HFF-Myc (cell line): ENCODE measurements at regions not wholly inside any gene's neighbourhood (a gene's known extent, or its start where the extent isn't known, plus 50 kb on each side); places are given as distances from the start of the nearest gene placed in this dataset.

Source experiments
- DNase-seq: peaks from one replicate; pipeline ENCODE4 v3.0.0-alpha.2; 2011; ENCODE audit warnings: low read depth; ENCODE audit errors: extremely low read depth
- H3K4me3 ChIP-seq: replicated peaks from 2 replicates; pipeline ENCODE4 v1.5.1; 2011; ENCODE audit warnings: low read depth, mild to moderate bottlenecking, control low read depth, low read length
- TF ChIP-seq, protein P1 (sequence below): IDR thresholded peaks from 2 replicates; pipeline ENCODE4 v1.5.1; 2012; ENCODE audit warnings: mild to moderate bottlenecking, low read depth, low read length, control low read depth; ENCODE audit errors: missing control alignments

DNA sequence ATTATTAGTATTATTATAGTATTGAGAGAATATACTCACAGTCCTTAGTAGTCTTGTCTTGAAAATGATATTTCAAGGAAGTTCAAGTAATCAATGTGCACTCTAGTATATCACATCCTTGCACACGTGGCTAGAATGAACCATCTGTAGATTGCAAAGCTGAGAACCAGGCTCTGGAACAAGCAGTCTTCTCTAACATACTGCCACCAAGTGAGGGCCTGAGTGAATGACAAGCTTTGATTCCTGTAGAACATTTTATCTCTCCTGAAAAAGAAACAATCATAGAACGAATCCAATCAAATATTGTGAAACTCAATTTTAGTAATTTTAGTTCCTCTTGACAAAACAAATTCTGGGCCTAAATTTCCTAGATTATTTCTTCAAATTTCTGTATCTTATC is 55.3 kb upstream of the SULT1C3 start:
- no peak overlapping the region for H3K4me3 ChIP-seq
- no peak for DNase-seq
- TF ChIP-seq, protein P1, sequence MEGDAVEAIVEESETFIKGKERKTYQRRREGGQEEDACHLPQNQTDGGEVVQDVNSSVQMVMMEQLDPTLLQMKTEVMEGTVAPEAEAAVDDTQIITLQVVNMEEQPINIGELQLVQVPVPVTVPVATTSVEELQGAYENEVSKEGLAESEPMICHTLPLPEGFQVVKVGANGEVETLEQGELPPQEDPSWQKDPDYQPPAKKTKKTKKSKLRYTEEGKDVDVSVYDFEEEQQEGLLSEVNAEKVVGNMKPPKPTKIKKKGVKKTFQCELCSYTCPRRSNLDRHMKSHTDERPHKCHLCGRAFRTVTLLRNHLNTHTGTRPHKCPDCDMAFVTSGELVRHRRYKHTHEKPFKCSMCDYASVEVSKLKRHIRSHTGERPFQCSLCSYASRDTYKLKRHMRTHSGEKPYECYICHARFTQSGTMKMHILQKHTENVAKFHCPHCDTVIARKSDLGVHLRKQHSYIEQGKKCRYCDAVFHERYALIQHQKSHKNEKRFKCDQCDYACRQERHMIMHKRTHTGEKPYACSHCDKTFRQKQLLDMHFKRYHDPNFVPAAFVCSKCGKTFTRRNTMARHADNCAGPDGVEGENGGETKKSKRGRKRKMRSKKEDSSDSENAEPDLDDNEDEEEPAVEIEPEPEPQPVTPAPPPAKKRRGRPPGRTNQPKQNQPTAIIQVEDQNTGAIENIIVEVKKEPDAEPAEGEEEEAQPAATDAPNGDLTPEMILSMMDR, result peak; percentile 22

DNA sequence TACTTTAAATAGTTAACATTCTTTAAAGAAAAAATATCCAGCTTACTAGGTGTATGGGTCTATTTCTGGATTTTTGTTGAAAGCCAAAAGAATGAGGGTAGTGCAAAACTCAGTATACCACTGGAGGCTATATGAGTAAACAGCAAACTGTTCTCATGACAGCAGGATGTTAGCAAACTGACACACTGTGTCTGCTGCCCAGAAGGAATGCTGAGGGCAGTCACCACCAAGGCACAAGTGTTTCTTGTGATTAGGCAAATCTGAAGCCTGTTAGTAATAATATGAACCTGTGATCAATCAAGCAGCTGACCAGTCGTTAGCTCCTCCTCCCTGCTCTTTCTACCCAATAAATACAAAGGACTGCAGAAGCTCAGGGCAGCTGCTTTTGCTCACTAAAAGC is 50.5 kb upstream of the SULT1C3 start:
- DNase-seq, result no peak
- no peak overlapping the region for H3K4me3 ChIP-seq
- TF ChIP-seq, protein P1, result no peak
